ENCODE measurements at regions not wholly inside any gene's neighbourhood (a gene's known extent, or its start where the extent isn't known, plus 50 kb on each side); places are given as distances from the start of the nearest gene placed in this dataset.
"Not testable (repeated sequence)": the region's sequence is repeated elsewhere in the genome, so short reads cannot be mapped to it uniquely, and the experiment has no call there.

DNA sequence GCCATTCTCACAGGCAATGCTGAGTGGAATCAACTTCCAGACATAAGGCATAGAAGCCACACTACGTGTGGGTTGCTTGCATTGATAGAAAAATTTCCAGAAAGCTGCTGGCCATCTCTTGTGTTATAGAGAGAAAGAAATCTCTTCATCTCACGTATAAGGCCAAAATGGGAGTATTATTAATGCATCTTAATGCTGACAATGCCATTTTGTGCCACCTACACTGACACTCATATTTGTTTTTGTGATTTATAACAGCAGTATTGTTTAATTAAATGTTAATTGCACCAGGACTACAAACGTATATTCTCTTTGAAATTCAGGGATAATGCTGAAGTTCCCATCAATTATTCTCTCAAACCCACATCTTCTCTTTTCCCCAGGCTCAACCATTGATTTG is 56.1 kb upstream of the TMEM132D start:
- DNase-seq (ENCODE audit: low spot score) = no peak

DNA sequence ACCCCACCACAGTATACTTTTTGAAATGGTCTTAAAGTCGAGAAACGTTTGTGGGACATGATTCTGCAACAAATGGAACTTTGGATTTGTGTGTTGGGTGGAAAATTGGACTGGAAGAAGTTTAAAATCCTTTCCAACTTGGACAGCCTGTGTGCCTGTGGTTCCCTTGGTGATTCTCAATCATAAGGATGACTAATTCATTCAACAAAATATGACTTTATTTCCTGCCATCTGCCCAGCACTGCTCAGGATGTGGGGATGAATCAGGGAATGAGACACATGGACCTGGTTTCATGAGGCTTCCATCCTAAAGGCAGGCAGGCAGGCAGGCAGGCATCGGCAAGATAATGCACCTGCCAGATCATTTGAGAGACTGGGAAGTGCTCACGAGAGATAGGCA is 57.3 kb upstream of the TMEM132D start:
- peak; percentile 3 for DNase-seq (ENCODE audit: low spot score)

DNA sequence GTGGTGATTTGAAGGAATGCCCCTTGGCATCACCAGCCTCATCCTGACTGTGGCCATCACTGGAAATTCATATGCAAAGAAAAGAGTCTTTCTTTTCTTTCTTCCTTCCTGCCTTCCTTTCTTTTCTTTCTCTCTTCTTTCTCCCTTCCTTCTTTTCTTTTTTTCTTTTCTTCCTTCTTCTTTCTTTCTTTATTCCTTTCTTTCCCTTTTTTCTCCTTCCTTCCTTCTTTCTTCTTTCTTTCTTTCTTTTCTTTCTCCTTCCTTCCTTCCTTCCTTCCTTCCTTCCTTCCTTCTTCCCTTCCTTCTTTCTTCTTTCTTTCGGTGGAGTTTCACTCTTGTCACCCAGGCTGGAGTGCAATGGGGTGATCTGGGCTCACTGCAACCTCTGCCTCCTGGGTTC is 58.0 kb upstream of the TMEM132D start:
- no peak for DNase-seq (ENCODE audit: low spot score)

DNA sequence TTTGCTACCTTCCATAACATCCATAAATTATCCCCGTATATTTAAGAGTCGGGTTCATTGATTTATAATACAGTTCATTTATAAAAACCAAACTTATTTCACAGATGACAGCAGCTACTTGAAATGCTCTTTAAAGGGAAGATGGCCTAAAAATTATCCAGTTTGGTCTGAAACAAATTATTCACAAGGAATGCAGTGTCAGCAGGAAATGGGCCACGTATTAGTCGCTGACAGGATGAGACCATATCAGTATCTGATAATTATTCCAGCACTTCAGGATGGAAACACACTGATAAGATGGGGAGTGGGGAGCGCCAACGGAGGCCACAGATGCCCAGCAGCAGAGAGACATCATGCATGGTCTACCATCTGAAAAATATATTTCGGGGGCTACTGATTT is 60.5 kb upstream of the TMEM132D start:
- no peak for DNase-seq (ENCODE audit: low spot score)

DNA sequence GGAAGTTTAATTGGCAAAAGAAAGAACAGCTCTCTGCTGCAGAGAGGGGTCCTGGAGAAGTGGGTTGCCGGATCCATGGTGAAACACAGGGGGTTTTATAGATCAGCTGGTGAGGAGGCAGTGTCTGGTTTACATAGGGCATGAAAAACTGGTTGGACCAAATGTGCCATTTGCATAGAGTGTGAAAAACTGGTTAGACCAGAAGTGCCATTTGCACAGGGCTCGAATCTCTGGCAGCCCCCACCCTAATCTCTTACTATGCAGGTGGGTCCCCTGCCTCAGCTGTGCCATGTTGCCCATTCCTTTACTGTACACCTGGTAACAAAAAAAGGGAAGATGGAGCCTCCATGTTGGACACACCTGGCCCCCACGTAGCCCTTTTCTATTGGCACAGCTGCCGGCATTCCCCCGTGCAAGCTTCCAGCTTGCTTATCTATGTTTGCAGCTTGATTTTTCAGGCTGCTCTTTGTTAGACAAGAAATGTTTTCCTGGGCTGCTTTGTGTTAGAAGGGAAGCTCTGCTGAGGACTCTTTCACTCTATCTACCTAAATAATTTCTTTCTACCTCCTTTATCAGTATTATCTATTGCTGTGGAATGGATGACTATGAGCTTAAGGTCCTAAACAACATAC is 61.1 kb upstream of the TMEM132D start:
- DNase-seq (ENCODE audit: low spot score) = no peak

DNA sequence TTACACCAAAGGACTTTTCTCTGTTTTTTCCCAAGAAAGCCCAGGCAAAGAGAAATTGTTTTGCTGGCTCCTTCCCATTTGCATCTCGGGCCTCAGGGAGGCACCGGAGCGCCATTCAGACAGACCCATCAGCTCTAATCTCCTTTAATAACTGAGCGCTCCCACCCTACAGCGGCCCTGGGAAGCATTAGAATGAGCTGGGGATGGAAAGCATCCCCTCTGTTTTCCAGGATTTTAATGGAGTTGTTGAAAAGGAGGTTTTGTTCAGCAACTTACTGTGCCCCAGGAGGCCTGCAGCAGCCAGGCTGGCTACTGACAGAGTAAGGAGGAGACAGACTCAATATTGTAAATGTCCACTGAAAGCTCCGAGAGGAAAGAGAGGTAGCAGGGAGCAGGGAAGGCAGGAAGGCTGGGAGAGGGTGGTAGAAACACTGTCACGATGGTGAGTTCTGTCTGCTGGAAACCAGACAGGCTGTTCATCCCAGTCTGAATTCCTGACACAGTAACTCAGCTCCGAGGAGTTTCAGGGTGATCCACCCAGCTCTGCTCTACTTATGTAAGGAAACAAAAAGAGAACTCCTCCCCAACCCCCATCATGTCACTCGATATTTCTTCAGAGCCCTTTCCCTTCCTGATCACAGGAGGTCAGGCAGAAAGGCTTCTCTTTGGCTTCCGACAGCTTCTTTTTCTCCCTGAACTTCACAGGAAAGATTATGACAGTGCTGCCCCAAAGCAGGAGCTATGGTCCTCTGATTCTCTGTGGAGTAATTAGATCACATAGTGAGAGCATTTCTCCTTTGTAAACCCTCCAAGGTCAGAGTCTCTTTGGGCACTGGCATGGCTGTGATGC is 62.5 kb upstream of the TMEM132D start:
- DNase-seq (ENCODE audit: low spot score) = no peak

DNA sequence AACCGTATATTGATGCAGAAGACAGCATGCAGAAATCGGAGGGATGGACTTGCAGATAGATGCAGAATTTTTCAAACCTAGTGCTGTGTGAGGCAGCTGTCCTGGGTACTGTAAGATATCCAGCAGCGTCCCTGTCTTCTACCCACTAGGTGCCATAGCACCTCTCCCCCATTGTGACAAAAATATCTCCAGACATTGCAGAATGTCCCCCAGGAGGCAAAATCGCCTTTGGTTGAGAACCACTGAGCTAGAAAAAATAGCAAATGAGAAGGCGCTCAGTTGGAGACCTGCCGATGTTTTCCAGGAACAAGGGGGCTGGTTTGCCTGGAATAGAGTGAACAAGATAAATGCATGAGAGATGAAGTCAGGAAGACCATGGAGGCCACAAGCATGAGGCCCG is 67.9 kb upstream of the TMEM132D start:
- no peak for DNase-seq (ENCODE audit: low spot score)

DNA sequence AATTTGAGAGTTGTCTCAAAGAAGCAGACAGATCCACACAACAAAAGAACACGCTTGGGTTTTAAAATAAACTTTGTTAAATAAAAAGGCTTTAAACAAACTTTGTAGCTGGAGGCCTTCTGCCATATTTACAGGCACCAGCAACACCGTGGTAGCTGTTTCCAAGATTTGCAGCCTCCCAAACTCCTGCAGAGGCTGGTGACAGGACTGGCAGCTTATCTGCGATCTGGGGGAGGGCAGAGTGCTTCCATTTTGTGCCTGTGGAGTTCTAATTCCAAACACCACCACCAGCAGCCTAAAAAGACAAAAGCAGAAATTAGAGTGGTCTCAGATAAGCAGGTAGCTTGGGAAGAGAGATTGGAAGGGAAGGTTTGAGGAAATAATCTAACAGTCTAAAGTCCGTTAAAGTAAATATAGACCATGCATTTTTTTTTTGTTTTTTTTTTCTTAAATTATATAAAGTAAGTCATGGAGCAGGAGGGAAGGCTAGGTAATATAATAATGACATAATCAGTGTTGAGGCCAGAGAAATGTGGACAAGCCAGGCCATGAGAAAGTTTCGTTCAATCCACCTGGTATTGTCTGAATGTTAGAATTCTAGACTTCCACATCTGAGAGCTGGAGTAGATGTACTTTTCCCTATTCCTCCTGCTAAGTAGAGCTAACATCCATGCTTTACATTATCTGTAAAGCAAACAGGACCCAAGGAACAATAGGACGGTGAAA is 69.6 kb upstream of the TMEM132D start:
- DNase-seq (ENCODE audit: low spot score) = no peak

DNA sequence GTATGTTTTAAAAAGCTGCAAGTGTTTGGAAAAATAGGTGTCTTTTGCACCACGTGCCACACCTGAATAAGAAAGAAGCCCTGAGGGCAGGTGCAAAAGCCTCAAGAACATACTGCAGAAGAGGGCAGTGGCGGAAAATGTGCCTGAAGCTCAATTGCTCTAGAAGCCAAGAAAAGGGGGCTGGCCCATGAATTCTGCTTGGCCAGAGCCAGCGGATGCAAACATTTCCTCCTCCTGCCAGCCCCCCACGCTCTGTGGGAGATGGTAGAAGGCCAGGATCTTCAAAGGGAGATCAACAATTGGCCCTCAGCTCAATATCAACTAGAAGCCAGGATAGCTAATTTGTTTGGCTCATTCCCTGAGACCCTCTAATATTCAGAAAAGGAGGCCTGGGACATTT is 80.3 kb upstream of the TMEM132D start:
- no peak for DNase-seq (ENCODE audit: low spot score)

DNA sequence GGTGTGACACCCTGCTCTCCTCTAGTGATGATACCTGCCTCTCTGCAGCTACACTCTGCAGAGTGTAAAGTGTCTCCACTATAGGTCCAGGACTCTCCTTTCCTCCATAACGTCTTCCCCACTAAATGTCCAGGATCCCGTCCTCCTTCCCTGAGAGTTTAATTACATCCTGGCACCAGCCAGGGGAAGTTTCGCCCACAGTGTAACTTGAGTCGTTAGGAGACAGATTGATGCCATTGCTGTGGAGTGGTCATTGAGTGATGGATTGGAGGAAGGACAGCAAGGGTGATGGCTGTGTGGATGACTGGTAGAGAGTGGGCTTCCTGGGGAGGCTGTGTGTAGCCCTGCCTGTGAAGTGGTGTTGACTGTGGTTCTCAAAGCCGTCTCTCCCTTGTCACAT is 84.0 kb upstream of the TMEM132D start:
- DNase-seq (ENCODE audit: low spot score) = no peak

DNA sequence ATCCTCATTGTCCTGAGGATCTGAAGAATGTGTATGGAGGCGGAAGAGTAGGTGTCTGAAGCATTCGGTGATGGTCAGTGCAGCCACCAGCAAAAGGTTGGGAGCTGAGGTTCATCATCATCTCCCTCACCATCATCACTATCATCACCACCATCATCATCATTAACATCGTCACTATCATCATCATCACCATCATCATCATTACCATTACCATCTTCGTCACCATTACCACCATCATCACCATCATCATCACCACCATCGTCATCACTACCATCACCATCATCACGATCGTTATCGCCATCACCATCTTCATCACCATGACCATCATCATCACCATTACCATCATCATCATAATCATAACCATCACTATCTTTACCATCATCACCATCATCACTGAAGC is 90.8 kb upstream of the TMEM132D start:
- DNase-seq (ENCODE audit: low spot score) = no peak

DNA sequence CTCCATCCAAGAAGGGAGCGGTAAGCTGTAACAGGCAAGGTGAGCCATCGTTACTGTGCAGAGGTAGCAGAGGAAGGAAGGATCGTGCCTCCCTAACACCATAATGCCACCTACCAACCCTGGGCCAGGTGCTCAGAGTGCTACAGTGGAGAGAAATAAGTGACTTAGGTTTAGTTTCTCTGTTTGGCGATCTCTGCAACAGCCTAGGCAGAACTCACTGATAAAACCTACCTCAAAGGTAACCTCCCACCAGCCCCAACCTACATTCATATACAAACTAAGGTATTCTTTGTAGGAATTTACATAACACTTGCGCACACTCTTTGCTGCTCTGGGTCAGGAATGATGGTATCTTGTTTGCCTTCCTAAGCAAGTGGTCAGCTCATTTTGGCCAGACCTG is 93.4 kb upstream of the TMEM132D start:
- DNase-seq (ENCODE audit: low spot score) = no peak

DNA sequence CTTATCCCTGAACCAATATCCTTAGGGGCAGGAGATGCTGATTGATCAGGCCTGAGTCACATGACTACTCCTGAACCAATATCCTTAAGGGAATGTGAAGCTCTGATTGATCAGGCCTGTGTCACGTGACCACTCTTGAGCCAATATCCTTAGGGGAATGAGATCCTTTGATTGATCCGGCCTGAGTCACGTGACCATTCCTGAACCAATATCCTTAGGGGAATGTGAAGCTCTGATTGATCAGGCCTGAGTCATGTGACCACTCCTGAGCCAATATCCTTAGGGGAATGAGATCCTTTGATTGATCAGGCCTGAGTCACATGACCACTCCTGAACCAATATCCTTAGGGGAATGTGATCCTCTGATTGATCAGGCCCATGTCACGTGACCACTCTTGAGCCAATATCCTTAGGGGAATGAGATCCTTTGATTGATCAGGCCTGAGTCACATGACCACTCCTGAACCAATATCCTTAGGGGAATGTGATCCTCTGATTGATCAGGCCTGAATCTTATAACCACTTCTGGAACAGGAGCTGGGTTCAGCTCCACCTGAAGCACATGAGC is 100.6 kb upstream of the TMEM132D start:
- DNase-seq (ENCODE audit: low spot score) = not testable (repeated sequence)

DNA sequence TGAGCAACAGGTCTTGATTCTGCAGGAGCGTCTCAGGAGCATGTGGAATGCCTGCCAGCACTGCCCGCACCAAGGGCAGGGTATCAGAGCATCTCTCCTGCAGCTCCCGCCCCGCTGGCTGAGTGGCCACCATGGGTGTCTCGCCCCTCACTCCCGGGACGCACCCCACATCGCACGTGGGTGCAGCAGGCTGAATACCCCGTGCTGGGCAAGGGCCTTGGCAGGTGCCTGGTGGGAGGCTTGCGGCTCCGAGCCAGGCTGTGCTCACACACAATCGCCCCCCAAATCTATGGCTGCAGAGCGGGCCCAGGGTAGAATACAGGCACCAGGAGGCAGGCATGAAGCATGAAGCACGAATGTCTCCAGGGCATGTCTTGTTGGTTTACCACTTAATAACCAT is 103.9 kb upstream of the TMEM132D start:
- DNase-seq (ENCODE audit: low spot score) = no peak

DNA sequence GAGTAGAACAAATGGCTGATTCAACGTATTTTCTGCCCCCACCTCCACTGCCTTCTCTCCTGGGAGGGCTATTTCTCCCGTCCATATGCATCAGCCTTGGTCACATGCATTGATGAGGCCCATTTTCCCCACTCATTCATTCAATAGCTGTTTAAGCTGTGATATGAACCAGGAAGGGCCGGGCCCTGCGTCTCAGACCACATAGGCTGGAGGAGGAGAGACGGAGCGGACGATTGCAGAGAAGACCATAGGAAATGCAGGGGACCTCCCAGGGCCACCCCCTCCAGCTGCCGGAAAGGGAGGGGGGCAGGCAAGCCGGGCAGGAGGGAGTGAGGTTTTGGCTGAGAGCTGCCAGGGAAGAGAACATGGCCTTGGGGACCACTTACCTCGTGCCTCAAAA is 104.4 kb upstream of the TMEM132D start:
- DNase-seq (ENCODE audit: low spot score) = no peak

DNA sequence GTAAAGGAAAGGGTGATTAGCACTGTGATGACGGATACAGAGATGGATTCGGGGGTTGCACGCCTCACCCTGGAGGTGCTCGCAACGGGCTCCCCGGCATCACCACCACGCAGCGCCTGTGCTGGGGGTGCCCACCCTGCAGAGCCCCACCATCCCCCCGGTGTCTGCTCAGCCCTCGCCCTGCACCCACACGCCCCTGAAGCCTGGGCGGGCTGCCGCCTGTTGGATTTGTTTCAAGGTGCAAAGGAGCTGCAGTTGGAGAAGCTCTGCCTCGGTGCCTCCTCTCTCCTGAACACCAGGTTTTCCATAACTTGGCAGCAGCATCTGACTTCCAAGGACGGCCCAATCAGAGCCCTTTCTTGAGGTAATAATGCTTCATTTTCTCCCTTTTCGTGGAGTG is 106.1 kb upstream of the TMEM132D start:
- DNase-seq (ENCODE audit: low spot score) = no peak

DNA sequence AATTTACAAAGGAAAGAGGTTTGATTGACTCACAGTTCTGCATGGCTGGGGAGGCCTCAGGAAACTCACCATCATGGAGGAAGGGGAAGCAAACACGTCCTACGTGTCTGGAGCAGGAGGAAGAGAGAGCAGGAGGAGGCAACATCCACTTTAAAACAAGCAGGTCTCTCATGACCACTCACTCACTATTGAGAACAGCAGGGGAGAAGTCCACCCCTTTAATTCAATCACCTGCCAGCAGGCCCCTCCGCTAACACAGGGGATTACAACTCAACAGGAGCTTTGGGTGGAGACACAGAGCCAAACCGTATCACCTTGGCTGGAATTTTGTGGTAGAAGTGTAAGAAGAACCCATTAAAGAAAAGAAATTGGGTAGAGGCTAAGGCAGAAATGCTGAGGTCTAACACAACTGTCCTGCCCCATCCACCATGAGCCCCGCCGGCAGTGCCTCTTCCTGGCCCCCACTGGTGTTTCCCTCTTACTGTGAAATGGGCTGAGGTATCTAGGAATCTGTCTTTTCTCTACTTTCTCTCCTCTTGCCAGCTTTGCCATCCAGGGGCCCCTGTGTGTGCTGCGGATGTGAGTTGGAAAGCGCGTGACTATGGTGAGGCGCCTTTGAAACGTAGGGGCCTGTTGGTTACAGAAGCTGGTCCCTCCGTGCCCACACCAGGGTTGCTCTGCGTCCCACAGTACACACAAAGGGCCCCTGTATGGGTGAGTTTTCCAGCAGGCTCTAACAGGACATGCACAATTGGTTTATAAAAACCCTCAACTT is 108.0 kb upstream of the TMEM132D start:
- no peak for DNase-seq (ENCODE audit: low spot score)

DNA sequence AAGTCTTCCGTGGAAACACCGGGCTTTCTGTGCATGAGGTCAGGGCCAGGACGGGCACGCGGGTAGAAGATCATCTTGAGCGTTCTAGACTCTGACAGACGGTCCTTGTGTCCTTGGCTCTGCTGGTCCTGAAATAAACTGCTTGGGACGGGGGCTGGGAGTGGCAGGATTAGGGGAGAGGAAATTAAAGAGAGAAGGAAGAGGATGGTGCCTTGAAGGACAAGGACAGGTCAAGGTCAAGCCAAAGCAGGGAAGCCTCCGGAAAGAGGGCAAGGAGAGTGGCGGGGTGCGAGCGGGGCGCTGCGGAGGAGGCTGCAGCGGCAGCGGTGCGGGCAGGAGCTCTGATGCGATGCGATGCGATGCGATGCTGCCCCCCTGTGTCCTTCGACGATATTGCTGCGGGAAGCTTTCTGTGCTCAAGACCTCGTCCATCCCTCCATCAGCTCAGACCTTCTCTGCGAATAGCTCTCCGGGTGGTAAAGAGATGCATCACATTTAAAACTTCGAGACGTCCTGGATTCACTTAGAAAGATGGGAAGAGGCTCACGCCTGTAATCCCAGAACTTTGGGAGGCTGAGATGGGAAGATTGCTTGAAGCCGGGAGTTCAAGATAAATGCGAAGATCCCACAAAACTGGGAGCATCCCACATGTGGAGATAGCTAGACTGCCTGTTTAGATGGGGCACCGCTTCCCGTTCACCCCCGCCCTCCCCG is 110.1 kb upstream of the TMEM132D start:
- DNase-seq (ENCODE audit: low spot score) = peak; percentile 36

DNA sequence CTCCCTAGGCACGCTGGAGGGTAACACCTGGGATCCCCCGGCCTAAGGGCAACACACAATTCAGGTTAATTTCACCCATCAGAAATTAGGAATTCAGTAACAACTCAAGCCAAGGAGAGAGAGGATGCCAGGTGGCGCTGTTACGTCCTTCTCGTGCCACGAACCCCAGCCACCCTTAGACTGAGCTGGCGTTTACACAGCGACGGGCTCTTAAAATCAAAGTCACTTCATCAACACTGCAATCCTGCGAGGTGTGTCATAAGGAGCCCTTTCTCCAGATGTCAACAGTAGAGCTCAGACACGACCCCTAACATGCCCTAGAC is 110.6 kb upstream of the TMEM132D start:
- DNase-seq (ENCODE audit: low spot score) = no peak

DNA sequence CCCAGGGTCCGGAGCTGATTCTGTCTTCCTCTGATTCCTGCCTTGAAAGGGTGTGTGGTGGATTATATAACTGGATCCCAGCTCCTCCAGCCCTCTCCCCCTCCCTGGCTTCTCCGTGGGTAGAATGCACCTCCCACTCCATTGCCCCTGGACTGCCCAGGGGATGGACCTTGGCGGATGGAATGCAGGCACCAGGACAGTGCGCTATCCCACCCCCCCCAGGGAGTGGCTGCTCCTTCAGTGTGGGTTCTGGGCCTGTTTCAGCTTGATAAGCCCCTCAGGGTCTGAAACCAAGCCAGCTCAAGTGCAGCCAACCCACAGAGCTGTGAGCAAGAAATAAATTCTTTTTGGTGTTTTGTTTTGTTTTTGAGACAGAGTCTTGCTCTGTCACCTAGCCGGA is 112.4 kb upstream of the TMEM132D start:
- DNase-seq (ENCODE audit: low spot score) = no peak

DNA sequence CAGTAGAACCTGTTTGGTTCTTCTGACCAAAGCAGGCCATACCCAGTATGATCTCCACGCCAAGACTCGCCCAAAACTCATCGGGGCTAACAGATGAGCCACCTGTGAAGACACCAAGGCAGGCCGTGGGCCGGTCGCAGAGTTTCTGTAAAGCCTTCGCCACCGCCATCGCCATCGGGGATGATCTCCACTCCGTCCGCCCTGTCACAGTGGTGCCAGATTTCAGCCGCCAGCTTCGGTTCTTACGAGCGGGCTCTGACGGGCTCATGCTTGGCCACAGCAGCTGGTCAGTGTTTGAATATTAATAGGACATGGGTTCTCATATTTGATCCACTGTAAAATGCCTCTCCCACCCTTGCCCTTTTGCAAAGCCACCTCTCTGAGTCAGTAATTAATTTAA is 113.2 kb upstream of the TMEM132D start:
- DNase-seq (ENCODE audit: low spot score) = no peak
